Urinary bladder (tissue), 3 donors: ENCODE measurements at regions not wholly inside any gene's neighbourhood (a gene's known extent, or its start where the extent isn't known, plus 50 kb on each side); places are given as distances from the start of the nearest gene placed in this dataset.

Source experiments
- DNase-seq: peaks from one replicate; pipeline ENCODE4 v3.0.0-alpha.2; 2015; ENCODE audit errors: extremely low spot score
- H3K27ac ChIP-seq: one replicate; pipeline ENCODE4 v1.5.1; 2013; ENCODE audit warnings: low read depth, mild to moderate bottlenecking, moderate library complexity
- H3K36me3 ChIP-seq: one replicate; pipeline ENCODE4 v1.6.1; 2013; ENCODE audit warnings: mild to moderate bottlenecking, moderate library complexity; ENCODE audit not compliant: insufficient read depth
- H3K4me1 ChIP-seq: one replicate; pipeline ENCODE4 v1.6.1; 2013; ENCODE audit warnings: mild to moderate bottlenecking, moderate library complexity; ENCODE audit not compliant: insufficient read depth
- H3K4me3 ChIP-seq: one replicate; pipeline ENCODE4 v1.5.1; 2013; ENCODE audit warnings: low read depth, low read length
- WGBS: extraction: QIAGEN DNeasy Blood & Tissue Kit; methylation state at CpG from one replicate; pipeline ENCODE4 v1.1.7; 2013; 5-methylcytosine and 5-hydroxymethylcytosine counted together
- donor health status: healthy with polysubstance abuse.
- donor health status: healthy.

DNA sequence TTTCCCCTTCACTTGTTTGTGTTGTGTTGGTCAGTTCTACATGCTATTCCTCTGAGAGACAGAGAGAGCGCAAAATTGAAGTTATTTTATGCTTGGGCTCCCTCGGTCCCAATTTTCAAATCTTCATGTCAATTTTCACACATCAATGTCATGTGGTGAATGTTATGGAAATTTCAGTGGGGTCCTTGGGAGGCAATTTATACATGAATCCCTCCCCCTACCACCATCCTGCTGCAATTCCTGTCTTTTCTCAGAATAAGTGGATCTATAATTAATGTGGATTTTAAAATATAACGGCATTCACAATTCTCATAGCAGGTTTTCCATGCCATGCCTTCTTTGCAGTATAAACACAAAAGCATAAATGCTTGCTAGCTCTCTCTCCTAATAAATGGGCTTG lies 499.9 kb downstream of the MCTP2 start:
- Histone ChIP-seq H3K4me1 (no peaks in the 10 kb centered on the region), H3K36me3 (no peaks in the 10 kb centered on the region), H3K27ac (no peak overlapping the region), H3K4me3 (no peak overlapping the region)
- no peak for DNase-seq
- 73% methylated on average over 3 of the region's 3 CpGs for WGBS

DNA sequence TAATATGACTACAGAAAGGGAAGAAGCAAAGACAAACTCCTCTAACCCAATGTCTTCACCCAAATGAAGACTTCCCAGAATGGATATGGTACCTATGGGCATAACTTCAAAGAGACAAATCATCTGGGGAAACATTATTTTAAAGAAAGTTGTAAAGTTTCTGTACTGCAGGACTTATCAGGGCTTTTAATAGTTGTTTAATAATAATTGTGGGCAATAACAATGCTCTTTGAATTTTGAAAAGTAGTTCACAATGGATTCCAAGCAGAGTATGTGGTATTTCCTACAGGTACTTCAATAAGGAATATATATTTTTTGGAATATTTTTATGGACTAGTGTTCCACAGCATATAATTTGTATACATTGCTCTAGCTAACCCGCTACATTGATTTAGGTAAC lies 503.1 kb downstream of the MCTP2 start:
- Histone ChIP-seq H3K4me3 (no peak overlapping the region), H3K27ac (no peak overlapping the region), H3K36me3 (no peaks in the 10 kb centered on the region), H3K4me1 (no peaks in the 10 kb centered on the region)
- WGBS: 92% methylated on average over 1 of the region's 1 CpG
- DNase-seq: no peak

DNA sequence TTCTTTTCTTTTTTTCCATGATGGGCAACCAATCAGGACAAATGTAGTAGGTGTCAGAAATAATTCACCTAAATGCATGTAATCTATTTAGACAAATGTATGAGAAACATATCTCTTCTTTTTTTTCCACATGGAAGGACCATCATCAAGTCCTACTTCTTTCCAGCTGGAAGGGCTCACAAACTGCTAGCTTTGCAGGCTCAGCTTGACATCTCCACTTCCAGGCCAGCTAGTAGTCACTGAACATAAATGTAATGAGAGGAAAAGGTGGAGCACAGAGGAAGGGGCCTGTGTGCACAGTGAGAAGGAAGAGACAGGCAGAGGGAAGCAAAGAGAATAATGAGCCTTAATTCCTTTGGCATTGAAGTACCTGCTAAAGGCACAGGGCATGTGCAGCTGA lies 504.9 kb downstream of the MCTP2 start:
- DNase-seq: no peak
- Histone ChIP-seq H3K36me3 (no peaks in the 10 kb centered on the region), H3K4me1 (no peaks in the 10 kb centered on the region), H3K4me3 (no peak overlapping the region), H3K27ac (no peak overlapping the region)

DNA sequence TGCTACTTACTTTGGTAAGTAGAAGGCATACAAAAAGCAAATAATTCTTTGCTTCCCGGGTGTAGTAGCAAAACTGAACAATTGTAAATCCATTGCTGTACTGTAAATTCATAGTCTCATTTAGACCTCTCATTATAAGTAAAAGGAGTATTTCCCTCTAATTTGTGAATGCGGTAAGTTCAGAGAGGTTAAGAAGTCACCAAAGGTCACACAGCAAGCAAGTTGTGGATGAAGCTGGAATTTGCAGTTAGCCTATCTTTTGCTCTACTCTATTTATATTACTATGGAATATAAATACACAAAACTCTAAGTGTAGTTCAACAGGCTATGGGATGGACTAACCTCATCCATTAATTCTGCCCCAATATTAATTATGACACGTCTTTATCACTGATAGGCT lies 508.3 kb downstream of the MCTP2 start:
- Histone ChIP-seq H3K4me1 (no peaks in the 10 kb centered on the region), H3K27ac (no peak overlapping the region), H3K4me3 (no peak overlapping the region), H3K36me3 (no peaks in the 10 kb centered on the region)
- DNase-seq: no peak
- WGBS: 86% methylated on average over 3 of the region's 3 CpGs

DNA sequence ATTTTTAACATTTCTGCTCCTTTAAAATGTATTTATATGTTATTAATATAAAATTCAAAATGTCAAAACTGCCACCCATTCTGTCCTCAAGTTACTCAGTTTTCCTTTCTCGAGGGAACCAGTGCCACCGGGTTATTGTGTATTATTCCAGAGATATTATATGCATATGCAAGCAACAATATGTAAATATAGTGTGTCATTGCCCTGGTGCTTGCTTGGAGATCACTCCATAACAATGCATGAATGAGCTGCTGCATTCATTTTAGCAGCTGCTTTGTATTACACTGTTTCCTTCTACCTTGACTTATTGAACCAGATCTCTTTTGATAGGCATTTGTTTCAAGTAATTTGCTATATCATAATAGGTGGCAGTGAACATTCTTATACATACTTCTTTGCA lies 509.1 kb downstream of the MCTP2 start:
- no peaks in the 10 kb centered on the region for H3K4me1 ChIP-seq
- no peak for DNase-seq
- H3K4me3 ChIP-seq: no peak overlapping the region
- no peaks in the 10 kb centered on the region for H3K36me3 ChIP-seq
- no peak overlapping the region for H3K27ac ChIP-seq
- WGBS: 65% methylated on average over 2 of the region's 2 CpGs

DNA sequence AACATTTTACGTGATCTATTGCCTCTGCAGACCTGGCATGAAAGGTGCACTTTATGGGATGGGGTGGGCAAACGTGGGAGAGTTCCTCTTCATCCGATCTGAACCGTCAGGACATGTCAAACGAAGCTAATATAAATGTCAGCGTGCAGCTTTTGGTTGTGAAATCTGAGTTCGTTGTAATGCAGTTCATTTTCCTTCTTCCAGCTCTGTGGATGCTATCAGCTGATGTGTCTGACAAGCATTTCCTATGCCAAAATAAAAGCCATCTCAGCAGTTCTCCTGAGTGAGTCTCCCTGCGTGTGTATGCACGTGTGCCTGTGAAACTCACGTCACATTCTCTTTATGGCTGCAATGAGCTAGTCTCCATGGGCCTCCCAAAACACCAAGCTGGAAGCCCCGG lies 512.3 kb downstream of the MCTP2 start:
- no peaks in the 10 kb centered on the region for H3K36me3 ChIP-seq
- WGBS: 17% methylated on average over 11 of the region's 11 CpGs
- no peak overlapping the region for H3K27ac ChIP-seq
- H3K4me1 ChIP-seq: no peaks in the 10 kb centered on the region
- no peak overlapping the region for H3K4me3 ChIP-seq
- peak; percentile 14 for DNase-seq

DNA sequence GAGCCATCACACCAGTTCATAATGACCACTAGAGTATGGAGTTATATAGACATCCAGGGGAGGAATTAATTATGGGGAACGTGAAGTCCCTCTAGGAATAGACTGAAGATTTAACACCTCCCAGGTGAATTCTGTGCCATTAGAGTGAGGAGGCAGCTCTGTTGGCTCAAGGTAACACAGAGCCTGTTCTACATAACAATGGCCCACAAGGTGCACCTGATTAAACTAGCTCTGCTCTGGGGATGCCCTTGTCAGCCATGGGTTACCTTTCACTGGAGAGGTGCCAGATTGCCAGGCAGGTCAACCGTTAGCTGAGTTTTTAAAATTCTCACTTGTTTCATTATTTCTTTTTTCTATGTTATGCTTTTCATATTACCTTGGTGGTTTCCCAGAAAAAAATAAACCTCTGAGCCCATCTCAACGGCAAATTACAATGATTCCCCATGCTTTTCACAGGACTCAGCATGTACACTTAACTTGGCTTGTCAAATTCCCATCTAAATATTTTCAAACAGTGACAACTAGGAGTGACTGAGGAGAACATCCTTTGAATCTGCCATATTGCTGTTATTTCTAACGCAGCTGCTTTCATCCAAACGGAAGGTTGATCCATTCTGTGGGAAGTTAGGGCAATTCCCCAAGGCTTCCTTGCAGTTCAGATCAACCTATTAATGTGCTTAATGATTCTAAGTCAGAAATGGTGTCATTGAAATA lies 512.9 kb downstream of the MCTP2 start:
- Histone ChIP-seq H3K36me3 (no peaks in the 10 kb centered on the region), H3K27ac (no peak overlapping the region), H3K4me3 (no peak overlapping the region), H3K4me1 (no peaks in the 10 kb centered on the region)
- 74% methylated on average over 5 of the region's 5 CpGs for WGBS
- no peak for DNase-seq

DNA sequence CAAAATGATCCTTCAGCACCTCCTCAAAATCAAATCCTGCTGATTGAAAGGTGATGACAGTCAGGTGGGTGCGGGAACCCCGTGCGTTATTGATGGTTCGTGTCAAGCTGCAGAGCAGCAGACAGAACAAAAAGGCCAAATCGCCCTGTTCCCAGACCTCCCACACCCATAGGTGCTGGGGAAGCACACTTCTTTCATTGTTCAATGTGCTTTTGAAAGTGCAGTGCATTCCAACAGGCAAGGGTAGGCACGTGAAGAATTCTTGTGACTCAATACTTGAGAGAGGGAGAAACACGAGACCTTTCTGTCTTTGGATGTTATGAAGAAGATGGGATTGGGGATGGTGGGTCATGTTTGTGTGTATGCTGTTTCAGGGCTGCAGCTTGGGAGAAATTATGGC lies 514.0 kb downstream of the MCTP2 start:
- 76% methylated on average over 7 of the region's 7 CpGs for WGBS

DNA sequence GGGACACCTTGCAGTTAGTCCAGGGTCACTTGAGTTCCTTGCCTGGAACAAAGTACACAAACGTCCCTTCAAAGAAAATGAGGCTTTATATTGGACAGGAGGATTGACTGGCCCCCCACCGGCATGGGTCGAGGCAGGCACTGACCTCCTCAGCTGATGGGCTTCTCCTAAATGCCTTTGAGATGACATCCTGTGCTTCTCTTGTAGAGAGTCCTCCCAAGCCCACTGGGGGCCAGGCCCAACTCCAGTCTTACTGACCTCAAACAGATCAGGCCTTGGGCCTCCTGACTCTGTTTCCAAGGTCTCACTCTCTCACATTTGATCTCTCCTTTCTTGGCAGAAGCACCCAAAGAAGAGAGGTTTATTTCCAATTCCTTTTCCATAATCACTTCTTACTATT lies 516.1 kb downstream of the MCTP2 start:
- no peak overlapping the region for H3K4me3 ChIP-seq
- no peak overlapping the region for H3K27ac ChIP-seq
- H3K4me1 ChIP-seq: no peaks in the 10 kb centered on the region
- no peak for DNase-seq
- no peaks in the 10 kb centered on the region for H3K36me3 ChIP-seq
- WGBS: 77% methylated on average over 3 of the region's 3 CpGs

More for the DNA sequence above, 514.0 kb downstream of the MCTP2 start:
- Histone ChIP-seq H3K4me1 (no peaks in the 10 kb centered on the region), H3K36me3 (no peaks in the 10 kb centered on the region), H3K27ac (no peak overlapping the region), H3K4me3 (no peak overlapping the region)
- DNase-seq: no peak

DNA sequence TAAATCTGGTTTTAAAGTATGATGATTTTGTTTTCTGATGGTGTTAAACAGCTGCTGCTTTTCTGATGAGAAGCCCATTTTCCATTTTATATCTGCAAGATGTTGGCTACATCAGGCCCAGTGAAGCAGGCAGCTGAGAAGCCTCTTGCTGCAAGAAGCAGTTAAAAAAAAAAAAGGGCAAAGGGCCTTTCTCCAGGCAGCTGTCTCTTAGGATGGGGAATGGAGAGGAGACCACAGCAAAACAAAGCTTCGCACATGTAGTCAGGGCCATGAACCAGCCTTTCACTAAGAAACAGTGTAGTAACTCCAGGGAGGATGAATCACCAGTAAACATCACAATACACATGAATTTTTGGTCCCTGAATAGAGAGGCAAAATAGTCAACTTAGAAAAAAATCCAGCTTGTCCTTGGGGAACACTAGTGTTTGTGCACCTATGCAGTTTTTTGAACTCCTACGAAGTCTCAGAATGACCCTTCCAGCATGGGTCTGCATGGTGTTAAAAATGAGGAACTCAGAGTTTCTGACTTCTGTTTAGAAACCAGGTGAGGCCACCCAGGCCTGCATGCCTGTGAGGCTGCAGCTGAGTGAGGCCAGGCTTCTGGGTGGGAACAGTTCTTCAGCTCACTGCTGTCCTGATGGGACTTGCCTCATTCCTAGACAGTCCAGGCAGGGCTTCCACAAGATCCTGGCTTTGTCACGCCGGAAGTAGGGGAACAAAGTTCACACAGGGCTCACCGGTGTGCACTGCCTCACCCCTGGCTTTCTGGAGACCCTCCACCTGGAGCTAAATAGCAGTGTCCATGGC lies 518.7 kb downstream of the MCTP2 start:
- H3K36me3 ChIP-seq: no peaks in the 10 kb centered on the region
- no peak overlapping the region for H3K4me3 ChIP-seq
- no peaks in the 10 kb centered on the region for H3K4me1 ChIP-seq
- WGBS: 71% methylated on average over 5 of the region's 5 CpGs
- no peak overlapping the region for H3K27ac ChIP-seq
- no peak for DNase-seq

DNA sequence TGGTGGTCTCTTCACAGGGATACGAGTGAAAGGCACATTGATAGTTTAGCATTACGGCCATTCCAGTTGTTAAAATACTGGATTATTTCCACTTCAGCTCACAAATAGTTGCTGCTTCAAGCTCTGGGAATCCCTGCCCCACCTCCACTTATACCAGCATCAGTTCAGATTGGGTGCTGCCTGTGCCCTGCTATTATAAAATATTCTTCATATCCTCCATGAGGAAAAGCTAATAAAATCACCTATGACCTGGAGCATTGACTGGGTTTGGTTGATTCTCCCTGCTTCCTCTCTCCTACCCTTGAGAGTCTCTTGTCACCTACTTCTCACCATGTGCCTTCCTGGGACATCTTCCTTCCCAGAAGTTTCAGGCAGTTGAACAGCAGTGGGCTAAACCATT lies 529.0 kb downstream of the MCTP2 start:
- Histone ChIP-seq H3K4me3 (no peak overlapping the region), H3K36me3 (no peaks in the 10 kb centered on the region), H3K4me1 (no peaks in the 10 kb centered on the region), H3K27ac (no peak overlapping the region)
- DNase-seq: no peak
- WGBS: 88% methylated on average over 2 of the region's 2 CpGs

DNA sequence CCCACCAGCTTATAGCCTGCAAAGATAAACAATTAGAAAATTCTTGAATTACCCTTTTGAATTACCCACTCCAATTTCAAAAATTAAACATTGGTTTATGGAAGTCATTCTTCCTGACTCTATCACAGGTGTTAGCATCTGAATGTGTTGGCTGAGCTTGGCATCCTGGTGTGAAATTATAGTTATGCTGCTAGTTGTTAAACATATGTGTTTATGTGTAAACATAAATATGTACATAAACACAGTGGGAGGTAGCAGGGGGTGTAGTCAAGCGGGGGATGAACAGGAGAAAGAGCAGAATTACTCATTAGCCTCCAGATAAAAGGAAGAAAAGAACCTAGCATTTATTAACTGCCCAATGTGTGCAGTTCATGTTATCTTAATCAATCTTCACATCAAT lies 530.2 kb downstream of the MCTP2 start:
- DNase-seq: no peak
- 90% methylated on average over 1 of the region's 1 CpG for WGBS
- Histone ChIP-seq H3K4me1 (no peaks in the 10 kb centered on the region), H3K36me3 (no peaks in the 10 kb centered on the region), H3K4me3 (no peak overlapping the region), H3K27ac (no peak overlapping the region)

DNA sequence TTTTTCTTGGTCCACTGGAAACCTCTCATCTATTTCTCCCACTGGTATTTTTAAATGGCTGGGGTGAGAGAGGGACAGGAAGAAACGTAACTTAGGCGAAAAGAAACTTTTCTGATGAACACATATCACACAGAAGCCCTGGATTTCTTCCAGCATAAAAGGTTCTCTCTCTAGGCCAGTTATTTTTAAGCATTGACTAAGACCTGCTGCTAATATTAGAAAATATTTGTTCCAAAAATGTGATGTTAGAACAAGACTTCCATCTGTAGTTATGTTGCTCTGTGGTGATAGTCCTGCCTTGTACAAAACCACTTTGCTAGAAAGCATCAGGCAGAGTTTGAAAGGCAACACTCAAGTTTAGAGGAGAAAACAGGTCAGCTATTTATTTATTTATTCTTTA lies 537.7 kb downstream of the MCTP2 start:
- Histone ChIP-seq H3K36me3 (no peaks in the 10 kb centered on the region), H3K4me1 (no peaks in the 10 kb centered on the region), H3K27ac (no peak overlapping the region), H3K4me3 (no peak overlapping the region)
- 53% methylated on average over 2 of the region's 2 CpGs for WGBS
- DNase-seq: no peak

DNA sequence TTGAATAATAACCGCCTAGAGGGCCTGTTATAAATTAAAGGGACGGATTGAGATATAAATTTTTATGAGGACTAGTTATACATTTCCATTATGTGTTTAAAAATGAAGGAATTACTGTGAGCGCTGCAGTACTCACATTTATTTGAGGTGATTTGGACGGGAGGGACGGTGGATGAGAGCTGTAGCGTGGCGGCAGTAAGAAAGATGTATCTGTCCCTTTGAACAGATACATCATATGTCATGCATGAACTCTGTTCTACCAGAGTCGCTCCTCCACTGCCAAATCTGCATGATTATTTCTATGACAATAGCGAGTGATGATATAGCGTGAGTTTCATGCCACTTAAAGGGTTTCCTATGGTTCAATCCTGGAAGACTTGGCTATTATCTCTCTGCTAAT lies 538.8 kb downstream of the MCTP2 start:
- WGBS: 83% methylated on average over 10 of the region's 10 CpGs
- DNase-seq: no peak
- Histone ChIP-seq H3K4me3 (no peak overlapping the region), H3K27ac (no peak overlapping the region), H3K4me1 (no peaks in the 10 kb centered on the region), H3K36me3 (no peaks in the 10 kb centered on the region)
